SU-DHL-6 (cell line): ENCODE measurements at regions not wholly inside any gene's neighbourhood (a gene's known extent, or its start where the extent isn't known, plus 50 kb on each side); places are given as distances from the start of the nearest gene placed in this dataset.
A peak's percentile ranks its signal among the peaks of the same experiment; 100 is the strongest.
"Not testable (repeated sequence)": the region's sequence is repeated elsewhere in the genome, so short reads cannot be mapped to it uniquely, and the experiment has no call there.

ENCODE experiments used
- H2AFZ ChIP-seq: fragments of 200-600 bp; sonication (generic); 2 replicates; pipeline ENCODE4 v1.6.1; 2014; ENCODE audit warnings: low read depth, mild to moderate bottlenecking, moderate library complexity, mixed read lengths, antibody characterized with exemption, low read length; ENCODE audit not compliant: severe bottlenecking
- H3F3A ChIP-seq: fragments of 200-600 bp; shearing (Covaris generic); 2 replicates; pipeline ENCODE4 v1.6.0; 2016; ENCODE audit warnings: antibody characterized with exemption, mild to moderate bottlenecking; ENCODE audit not compliant: insufficient read depth
- H3K27ac ChIP-seq: fragments of 200-600 bp; sonication (generic); 2 replicates; pipeline ENCODE4 v1.5.1; 2016; ENCODE audit warnings: low read depth, mild to moderate bottlenecking, low read length, moderate library complexity, mixed read lengths
- H3K27me3 ChIP-seq: fragments of 200-600 bp; sonication (generic), shearing (Covaris generic); 2 replicates; pipeline ENCODE4 v1.6.0; 2014; ENCODE audit warnings: mild to moderate bottlenecking, low read length
- H3K36me3 ChIP-seq: fragments of 200-600 bp; sonication (generic); 2 replicates; pipeline ENCODE4 v1.6.1; 2014; ENCODE audit warnings: mild to moderate bottlenecking, low read length, mixed read lengths
- H3K4me2 ChIP-seq: fragments of 300-600, 200-600 bp; shearing (Covaris generic), sonication (generic); 2 replicates; pipeline ENCODE4 v1.6.0; 2014; ENCODE audit warnings: low read length, low read depth, mild to moderate bottlenecking; ENCODE audit not compliant: poor library complexity, severe bottlenecking
- H3K4me3 ChIP-seq: fragments of 200-600 bp; sonication (generic); 2 replicates; pipeline ENCODE4 v1.5.1; 2014; ENCODE audit warnings: antibody characterized with exemption, low read length, mild to moderate bottlenecking, mixed read lengths; ENCODE audit not compliant: insufficient read depth, poor library complexity, severe bottlenecking
- H3K79me2 ChIP-seq: fragments of 200-600 bp; sonication (generic); 2 replicates; pipeline ENCODE4 v1.6.1; 2014; ENCODE audit warnings: mild to moderate bottlenecking, low read length, moderate library complexity; ENCODE audit not compliant: insufficient read depth
- H3K9ac ChIP-seq: fragments of 200-600 bp; sonication (generic); 2 replicates; pipeline ENCODE4 v1.7.0; 2014; ENCODE audit warnings: mild to moderate bottlenecking, low read length
- H3K9me2 ChIP-seq: fragments of 200-600 bp; sonication (generic); replicated peaks from 2 replicates; pipeline ENCODE4 v1.6.1; 2014; ENCODE audit warnings: low read length; ENCODE audit not compliant: insufficient read depth
- H3K9me3 ChIP-seq: fragments of 200-600 bp; sonication (generic); 2 replicates; pipeline ENCODE4 v1.6.1; 2014; ENCODE audit warnings: low read length, mixed read lengths; ENCODE audit not compliant: insufficient read depth
- H4K20me1 ChIP-seq: fragments of 200-600 bp; sonication (generic); 2 replicates; pipeline ENCODE4 v1.6.1; 2014; ENCODE audit warnings: low read depth, mild to moderate bottlenecking, antibody characterized with exemption, low read length, moderate library complexity, mixed read lengths
- CTCF ChIP-seq: fragments of 200-600 bp; sonication (generic); IDR thresholded peaks from one replicate; pipeline ENCODE4 v1.5.1; 2017; ENCODE audit warnings: antibody characterized with exemption, mild to moderate bottlenecking, low read length, moderate library complexity; ENCODE audit not compliant: insufficient read depth, poor library complexity, severe bottlenecking
- EZH2phosphoT487 ChIP-seq: fragments of 200-600 bp; sonication (generic), shearing (Covaris generic); conservative IDR thresholded peaks from 2 replicates; pipeline ENCODE4 v1.6.1; 2018; ENCODE audit warnings: mild to moderate bottlenecking, antibody characterized with exemption, low read length, moderate library complexity, mixed read lengths

GRCh38 chr17:34076743-34077631 lies 178.1 kb upstream of the CCL2 start:
- Histone ChIP-seq H3F3A (no peaks in the 10 kb centered on the region), H3K36me3 (no peaks in the 10 kb centered on the region), H3K9me3 (no peaks in the 10 kb centered on the region), H3K27ac (no peak overlapping the region), H4K20me1 (no peaks in the 10 kb centered on the region), H3K9ac (no peak overlapping the region), H3K27me3 (no peaks in the 10 kb centered on the region), H3K4me2 (no peak overlapping the region), H2AFZ (no peak overlapping the region), H3K79me2 (no peaks in the 10 kb centered on the region), H3K9me2 (no peaks in the 10 kb centered on the region), H3K4me3 (no peak overlapping the region)
- TF ChIP-seq EZH2phosphoT487 = no peak
- no peak for TF ChIP-seq CTCF

GRCh38 chr17:34081269-34081668 lies 173.8 kb upstream of the CCL2 start:
- H2AFZ ChIP-seq = no peak overlapping the region
- H3K9me2 ChIP-seq = no peaks in the 10 kb centered on the region
- no peak overlapping the region for H3K4me2 ChIP-seq
- no peaks in the 10 kb centered on the region for H3K27me3 ChIP-seq
- no peak for TF ChIP-seq EZH2phosphoT487
- peak; percentile 24 for TF ChIP-seq CTCF
- no peaks in the 10 kb centered on the region for H3K9me3 ChIP-seq
- H3K4me3 ChIP-seq = no peak overlapping the region
- no peak overlapping the region for H3K9ac ChIP-seq
- H3F3A ChIP-seq = no peaks in the 10 kb centered on the region
- no peaks in the 10 kb centered on the region for H3K36me3 ChIP-seq
- no peaks in the 10 kb centered on the region for H4K20me1 ChIP-seq
- H3K27ac ChIP-seq = no peak overlapping the region
- H3K79me2 ChIP-seq = no peaks in the 10 kb centered on the region

GRCh38 chr17:34082404-34082803 lies 172.7 kb upstream of the CCL2 start:
- H3K9ac ChIP-seq = no peak overlapping the region
- no peaks in the 10 kb centered on the region for H3K9me2 ChIP-seq
- no peaks in the 10 kb centered on the region for H3K27me3 ChIP-seq
- no peak overlapping the region for H3K4me3 ChIP-seq
- no peak overlapping the region for H3K27ac ChIP-seq
- H3F3A ChIP-seq = no peaks in the 10 kb centered on the region
- no peak overlapping the region for H3K4me2 ChIP-seq
- no peaks in the 10 kb centered on the region for H4K20me1 ChIP-seq
- no peak overlapping the region for H2AFZ ChIP-seq
- H3K36me3 ChIP-seq = no peaks in the 10 kb centered on the region
- H3K9me3 ChIP-seq = no peaks in the 10 kb centered on the region
- TF ChIP-seq CTCF = no peak
- no peak for TF ChIP-seq EZH2phosphoT487
- H3K79me2 ChIP-seq = no peaks in the 10 kb centered on the region

- H3K79me2 ChIP-seq = not testable (repeated sequence)
Measured at GRCh38 chr17:34089042-34089441, 166.0 kb upstream of the CCL2 start.

More at GRCh38 chr17:34089042-34089441, 166.0 kb upstream of the CCL2 start:
- not testable (repeated sequence) for H4K20me1 ChIP-seq, H3K4me2 ChIP-seq, H2AFZ ChIP-seq, H3K4me3 ChIP-seq, H3K9me2 ChIP-seq, H3F3A ChIP-seq, H3K27ac ChIP-seq, H3K36me3 ChIP-seq, H3K9ac ChIP-seq, H3K9me3 ChIP-seq, H3K27me3 ChIP-seq
